GM12878 (cell line): ENCODE measurements at regions not wholly inside any gene's neighbourhood (a gene's known extent, or its start where the extent isn't known, plus 50 kb on each side); places are given as distances from the start of the nearest gene placed in this dataset.

Experiments used
- ATAC-seq: fragments of 200-7000 bp; cut with Tn5 transposase; 3 replicates; pipeline ENCODE4 v1.9.1; 2020; ENCODE audit warnings: mild to moderate bottlenecking, moderate library complexity
- BruUV-seq: library from RNA; stranded (reverse); fragments of 400-500 nt; replicated peaks from 2 replicates; lab custom pipeline; 2021; lab: Mats Ljungman, UMichigan
- CTCF ChIA-PET: fragments of 300-600 bp; sonication (Branson Sonifier 250); formaldehyde crosslinking; extraction: SDS; loops from one replicate; lab custom pipeline; 2021; ENCODE audit warnings: inconsistent platforms; lab: Yijun Ruan, JAX
- POLR2A ChIA-PET: fragments of 350-600 bp; formaldehyde crosslinking; extraction: SDS; loops from one replicate; lab custom pipeline; 2021; ENCODE audit warnings: inconsistent platforms; lab: Charles Lee
- RAD21 ChIA-PET: fragments of 300-600 bp; sonication (Branson Sonifier 250); formaldehyde crosslinking; loops from one replicate; lab custom pipeline; 2023; ENCODE audit warnings: antibody characterized with exemption; ENCODE audit not compliant: unreplicated experiment; lab: Charles Lee
- SMC1A ChIA-PET: fragments of 300-600 bp; sonication (Branson Sonifier 250); formaldehyde crosslinking; loops from one replicate; lab custom pipeline; 2023; ENCODE audit not compliant: unreplicated experiment, uncharacterized antibody; lab: Charles Lee
- DNase-seq: peaks from one replicate; pipeline ENCODE4 v3.0.0-alpha.2; 2011; ENCODE audit warnings: low read depth, low spot score
- FAIRE-seq: peaks from 3 replicates; lab custom pipeline; 2011; peaks lifted over from hg19 to GRCh38; lab: Jason Lieb, UNC
- H2AFZ ChIP-seq: 2 replicates; pipeline ENCODE4 v1.6.0; 2011; ENCODE audit warnings: low read depth, low read length, control low read depth; ENCODE audit not compliant: control insufficient read depth
- H3K27ac ChIP-seq: 2 replicates; pipeline ENCODE4 v1.5.1; 2011; ENCODE audit warnings: control low read depth; ENCODE audit not compliant: control insufficient read depth, insufficient read depth
- H3K27me3 ChIP-seq, 2 experiments: replicated peaks in 1 of 2; 2 replicates each; pipeline versions ENCODE4 v1.6.0 to v1.6.1; 2011; ENCODE audit warnings: low read length in 1 of 2; ENCODE audit not compliant: control insufficient read depth in 2 of 2, insufficient read depth in 2 of 2
- H3K36me3 ChIP-seq, 2 experiments: 2 replicates each; pipeline ENCODE4 v1.5.1; 2011; ENCODE audit warnings: low read length in 1 of 2; ENCODE audit not compliant: control insufficient read depth in 2 of 2, insufficient read depth in 2 of 2
- H3K4me1 ChIP-seq: 2 replicates; pipeline ENCODE4 v1.6.1; 2011; ENCODE audit warnings: mild to moderate bottlenecking, low read length, moderate library complexity, mixed read lengths; ENCODE audit not compliant: control insufficient read depth, insufficient read depth
- H3K4me2 ChIP-seq: 2 replicates; pipeline ENCODE4 v1.6.0; 2011; ENCODE audit warnings: control low read depth; ENCODE audit not compliant: control insufficient read depth, insufficient read depth
- H3K4me3 ChIP-seq: fragments of 200-600 bp; sonication (generic); 2 replicates; pipeline ENCODE4 v1.5.1; 2016
- H3K79me2 ChIP-seq: 2 replicates; pipeline ENCODE4 v1.6.0; 2011; ENCODE audit warnings: low read length; ENCODE audit not compliant: control insufficient read depth, insufficient read depth
- H3K9ac ChIP-seq: 2 replicates; pipeline ENCODE4 v1.8.0; 2011; ENCODE audit warnings: low read length, control low read depth, mixed read lengths; ENCODE audit not compliant: control insufficient read depth, insufficient read depth
- H3K9me3 ChIP-seq: replicated peaks from 3 replicates; pipeline ENCODE4 v1.5.1; 2011; ENCODE audit warnings: mild to moderate bottlenecking, low read length; ENCODE audit not compliant: control insufficient read depth, insufficient read depth
- H4K20me1 ChIP-seq: 2 replicates; pipeline ENCODE4 v1.6.0; 2011; ENCODE audit not compliant: control insufficient read depth, insufficient read depth
- BHLHE40 ChIP-seq, 2 experiments: fragments of 450-650 bp in 1 of 2; IDR thresholded peaks; 2 replicates each; pipeline ENCODE4 v1.6.1; 2011 to 2017; ENCODE audit warnings: low read depth in 2 of 2, borderline replicate concordance in 1 of 2, improper control_type of control experiment in 1 of 2, low read length in 1 of 2, mild to moderate bottlenecking in 1 of 2
- CBX5 ChIP-seq: sonication (generic); IDR thresholded peaks from 2 replicates; pipeline ENCODE4 v1.6.1; 2016; ENCODE audit warnings: low read depth, moderate library complexity, mild to moderate bottlenecking, inconsistent platforms
- CREB1 ChIP-seq: IDR thresholded peaks from 2 replicates; pipeline ENCODE4 v1.6.1; 2012; ENCODE audit warnings: low read depth, mild to moderate bottlenecking, inconsistent platforms
- CREM ChIP-seq: IDR thresholded peaks from 2 replicates; pipeline ENCODE4 v1.6.1; 2014; ENCODE audit warnings: antibody characterized with exemption, low read depth
- MXI1 ChIP-seq: fragments of 150-350 bp; IDR thresholded peaks from 2 replicates; pipeline ENCODE4 v1.6.1; 2011; ENCODE audit warnings: low read depth, mild to moderate bottlenecking, inconsistent platforms, low read length, improper control_type of control experiment
- RUNX3 ChIP-seq: IDR thresholded peaks from 2 replicates; pipeline ENCODE4 v1.6.1; 2012; ENCODE audit warnings: low read length, inconsistent platforms
- TCF3 ChIP-seq: IDR thresholded peaks from 2 replicates; pipeline ENCODE4 v1.6.1; 2012; ENCODE audit warnings: low read depth, mild to moderate bottlenecking, low read length, borderline replicate concordance; ENCODE audit not compliant: insufficient read depth
- WGBS: methylation state at CpG from one replicate; pipeline ENCODE4 v1.1.6; 2016; ENCODE audit warnings: low lambda C conversion rate; ENCODE audit not compliant: insufficient replicate concordance, insufficient coverage; ENCODE audit errors: missing lambda C conversion rate; 5-methylcytosine and 5-hydroxymethylcytosine counted together
- in situ Hi-C: fragments of 300-500 bp; cut with MboI; formaldehyde crosslinking; loops from 9 replicates; pipeline ENCODE4 v1.14.3; 2018; ENCODE audit warnings: mixed read lengths
- intact Hi-C: fragments of 100-400 bp; cut with micrococcal nuclease; formaldehyde crosslinking; loops from one replicate; pipeline ENCODE4 v1.14.2; 2022; ENCODE audit not compliant: unreplicated experiment
- TF ChIP-seq, protein P1 (sequence below): fragments of 450-650 bp; IDR thresholded peaks from 2 replicates; pipeline ENCODE4 v1.6.1; 2016; ENCODE audit warnings: mild to moderate bottlenecking

DNA sequence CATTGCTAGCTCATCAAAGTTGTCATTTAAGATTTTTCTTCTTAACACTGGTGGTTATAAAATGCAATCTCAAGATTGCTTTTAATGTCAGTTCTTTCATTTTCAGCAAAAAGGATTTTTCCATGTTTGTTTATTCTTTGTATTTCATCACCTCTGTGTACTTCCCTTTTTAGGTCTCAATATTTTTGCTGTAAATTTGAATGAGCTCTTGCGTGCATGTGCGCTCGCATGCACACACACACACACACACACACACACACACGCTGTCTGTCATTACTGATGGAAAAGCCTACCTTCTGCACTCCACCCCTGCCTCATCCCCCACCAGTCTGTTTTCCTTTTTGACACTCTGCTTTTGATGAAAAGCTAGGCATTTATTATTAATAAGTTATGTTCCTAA is 85.3 kb upstream of the FYN start:
- CTCF ChIA-PET, result interaction anchor here (0.6 to 1.9 kb wide), 5 partner anchors 19 to 257 kb away, joined by 3 to 6 read pairs (median 3); no protein-coding TSS in a partner anchor
- Histone ChIP-seq H2AFZ (peak overlapping the region; percentile 5; the same call in 1 of the 2 replicates), H3K27me3 (no peaks in the 10 kb centered on the region), H3K9ac (no peak overlapping the region), H3K4me1 (no peaks in the 10 kb centered on the region), H3K27ac (no peak overlapping the region), H3K36me3 (no peaks in the 10 kb centered on the region), H4K20me1 (no peaks in the 10 kb centered on the region), H3K4me2 (no peak overlapping the region), H3K9me3 (no peaks in the 10 kb centered on the region), H3K4me3 (no peak overlapping the region), H3K79me2 (no peaks in the 10 kb centered on the region)
- WGBS, result 38% methylated on average over 4 of the region's 4 CpGs
- SMC1A ChIA-PET, result interaction anchor here (0.9 to 1.0 kb wide), 3 partner anchors 15 to 248 kb away, joined by 3 to 4 read pairs (median 3); no protein-coding TSS in a partner anchor
- ATAC-seq, result peak; percentile 40; the same call in 1 of the 3 replicates
- in situ Hi-C loops, result no loop called here
- no peak for TF ChIP-seq MXI1
- 0 out of 2 replicates have a peak, but pooled peaks have one; percentile 34 for TF ChIP-seq CREB1
- peak in 1 of 2 experiments; percentile 43; a peak in 1 of 4 replicates for TF ChIP-seq BHLHE40 (IDR thresholded peaks at IDR 0.05; ENCODE audit: borderline replicate concordance in 1 of 2, low read depth in 2 of 2, low read length in 1 of 2)
- TF ChIP-seq, protein P1, sequence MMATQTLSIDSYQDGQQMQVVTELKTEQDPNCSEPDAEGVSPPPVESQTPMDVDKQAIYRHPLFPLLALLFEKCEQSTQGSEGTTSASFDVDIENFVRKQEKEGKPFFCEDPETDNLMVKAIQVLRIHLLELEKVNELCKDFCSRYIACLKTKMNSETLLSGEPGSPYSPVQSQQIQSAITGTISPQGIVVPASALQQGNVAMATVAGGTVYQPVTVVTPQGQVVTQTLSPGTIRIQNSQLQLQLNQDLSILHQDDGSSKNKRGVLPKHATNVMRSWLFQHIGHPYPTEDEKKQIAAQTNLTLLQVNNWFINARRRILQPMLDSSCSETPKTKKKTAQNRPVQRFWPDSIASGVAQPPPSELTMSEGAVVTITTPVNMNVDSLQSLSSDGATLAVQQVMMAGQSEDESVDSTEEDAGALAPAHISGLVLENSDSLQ, result peak; percentile 30; the same call in 1 of the 2 replicates
- 0 out of 2 replicates have a peak, but pooled peaks have one; percentile 10 for TF ChIP-seq RUNX3
- TF ChIP-seq CREM, result 0 out of 2 replicates have a peak, but pooled peaks have one; percentile 13
- TF ChIP-seq CBX5, result no peak
- no peak for TF ChIP-seq TCF3
- no peak for FAIRE-seq
- no peak for DNase-seq
- RAD21 ChIA-PET, result interaction anchor here (1.6 to 1.9 kb wide), 2 partner anchors 31 to 248 kb away, joined by 3 to 5 read pairs; no protein-coding TSS in a partner anchor
- POLR2A ChIA-PET, result interaction anchor here (0.7 kb wide), 1 partner anchor 30 kb away, joined by 3 read pairs; no protein-coding TSS in a partner anchor
- intact Hi-C loops, result no loop called here
- BruUV-seq, result no TSS peak
